SU-DHL-6 (cell line): ENCODE measurements at regions not wholly inside any gene's neighbourhood (a gene's known extent, or its start where the extent isn't known, plus 50 kb on each side); places are given as distances from the start of the nearest gene placed in this dataset.
"Not testable (repeated sequence)": the region's sequence is repeated elsewhere in the genome, so short reads cannot be mapped to it uniquely, and the experiment has no call there.

Experiments
- H2AFZ ChIP-seq: fragments of 200-600 bp; sonication (generic); 2 replicates; pipeline ENCODE4 v1.6.1; 2014; ENCODE audit warnings: low read depth, mild to moderate bottlenecking, moderate library complexity, mixed read lengths, antibody characterized with exemption, low read length; ENCODE audit not compliant: severe bottlenecking
- H3F3A ChIP-seq: fragments of 200-600 bp; shearing (Covaris generic); 2 replicates; pipeline ENCODE4 v1.6.0; 2016; ENCODE audit warnings: antibody characterized with exemption, mild to moderate bottlenecking; ENCODE audit not compliant: insufficient read depth
- H3K27ac ChIP-seq: fragments of 200-600 bp; sonication (generic); 2 replicates; pipeline ENCODE4 v1.5.1; 2016; ENCODE audit warnings: low read depth, mild to moderate bottlenecking, low read length, moderate library complexity, mixed read lengths
- H3K27me3 ChIP-seq: fragments of 200-600 bp; sonication (generic), shearing (Covaris generic); 2 replicates; pipeline ENCODE4 v1.6.0; 2014; ENCODE audit warnings: mild to moderate bottlenecking, low read length
- H3K36me3 ChIP-seq: fragments of 200-600 bp; sonication (generic); 2 replicates; pipeline ENCODE4 v1.6.1; 2014; ENCODE audit warnings: mild to moderate bottlenecking, low read length, mixed read lengths
- H3K4me2 ChIP-seq: fragments of 300-600, 200-600 bp; shearing (Covaris generic), sonication (generic); 2 replicates; pipeline ENCODE4 v1.6.0; 2014; ENCODE audit warnings: low read length, low read depth, mild to moderate bottlenecking; ENCODE audit not compliant: poor library complexity, severe bottlenecking
- H3K4me3 ChIP-seq: fragments of 200-600 bp; sonication (generic); 2 replicates; pipeline ENCODE4 v1.5.1; 2014; ENCODE audit warnings: antibody characterized with exemption, low read length, mild to moderate bottlenecking, mixed read lengths; ENCODE audit not compliant: insufficient read depth, poor library complexity, severe bottlenecking
- H3K79me2 ChIP-seq: fragments of 200-600 bp; sonication (generic); 2 replicates; pipeline ENCODE4 v1.6.1; 2014; ENCODE audit warnings: mild to moderate bottlenecking, low read length, moderate library complexity; ENCODE audit not compliant: insufficient read depth
- H3K9ac ChIP-seq: fragments of 200-600 bp; sonication (generic); 2 replicates; pipeline ENCODE4 v1.7.0; 2014; ENCODE audit warnings: mild to moderate bottlenecking, low read length
- H3K9me2 ChIP-seq: fragments of 200-600 bp; sonication (generic); replicated peaks from 2 replicates; pipeline ENCODE4 v1.6.1; 2014; ENCODE audit warnings: low read length; ENCODE audit not compliant: insufficient read depth
- H3K9me3 ChIP-seq: fragments of 200-600 bp; sonication (generic); 2 replicates; pipeline ENCODE4 v1.6.1; 2014; ENCODE audit warnings: low read length, mixed read lengths; ENCODE audit not compliant: insufficient read depth
- H4K20me1 ChIP-seq: fragments of 200-600 bp; sonication (generic); 2 replicates; pipeline ENCODE4 v1.6.1; 2014; ENCODE audit warnings: low read depth, mild to moderate bottlenecking, antibody characterized with exemption, low read length, moderate library complexity, mixed read lengths
- CTCF ChIP-seq: fragments of 200-600 bp; sonication (generic); IDR thresholded peaks from one replicate; pipeline ENCODE4 v1.5.1; 2017; ENCODE audit warnings: antibody characterized with exemption, mild to moderate bottlenecking, low read length, moderate library complexity; ENCODE audit not compliant: insufficient read depth, poor library complexity, severe bottlenecking
- EZH2phosphoT487 ChIP-seq: fragments of 200-600 bp; sonication (generic), shearing (Covaris generic); conservative IDR thresholded peaks from 2 replicates; pipeline ENCODE4 v1.6.1; 2018; ENCODE audit warnings: mild to moderate bottlenecking, antibody characterized with exemption, low read length, moderate library complexity, mixed read lengths

- H3K9me3 ChIP-seq = no peaks in the 10 kb centered on the region
- H4K20me1 ChIP-seq = no peaks in the 10 kb centered on the region
- no peak overlapping the region for H3K4me2 ChIP-seq
- H3K4me3 ChIP-seq = no peak overlapping the region
- H3K9me2 ChIP-seq = no peaks in the 10 kb centered on the region
- no peaks in the 10 kb centered on the region for H3K27me3 ChIP-seq
- H3K27ac ChIP-seq = no peak overlapping the region
- no peaks in the 10 kb centered on the region for H3K36me3 ChIP-seq
- H2AFZ ChIP-seq = no peak overlapping the region
- H3K9ac ChIP-seq = no peak overlapping the region
- no peak for TF ChIP-seq CTCF
- no peak for TF ChIP-seq EZH2phosphoT487
- H3K79me2 ChIP-seq = no peaks in the 10 kb centered on the region
- no peaks in the 10 kb centered on the region for H3F3A ChIP-seq
These were observed 452.0 kb downstream of the PREX1 start for GRCh38 chr20:48375804-48376203.

- no peaks in the 10 kb centered on the region for H3K9me2 ChIP-seq
- TF ChIP-seq EZH2phosphoT487 = no peak
- TF ChIP-seq CTCF = no peak
- H3K27ac ChIP-seq = no peak overlapping the region
- no peaks in the 10 kb centered on the region for H3K9me3 ChIP-seq
- no peaks in the 10 kb centered on the region for H3K36me3 ChIP-seq
- H3K9ac ChIP-seq = no peak overlapping the region
- H2AFZ ChIP-seq = no peak overlapping the region
- no peaks in the 10 kb centered on the region for H4K20me1 ChIP-seq
- H3K4me2 ChIP-seq = no peak overlapping the region
- no peaks in the 10 kb centered on the region for H3K79me2 ChIP-seq
- no peaks in the 10 kb centered on the region for H3K27me3 ChIP-seq
- no peaks in the 10 kb centered on the region for H3F3A ChIP-seq
- H3K4me3 ChIP-seq = no peak overlapping the region
These were observed 452.7 kb downstream of the PREX1 start for GRCh38 chr20:48374991-48375595.

- H3K9me3 ChIP-seq, H3K27ac ChIP-seq, H3K9ac ChIP-seq, H3F3A ChIP-seq, H3K4me2 ChIP-seq, H3K27me3 ChIP-seq, H4K20me1 ChIP-seq, H3K79me2 ChIP-seq, H2AFZ ChIP-seq, H3K4me3 ChIP-seq, H3K36me3 ChIP-seq, H3K9me2 ChIP-seq: not testable (repeated sequence)
These were observed 453.5 kb downstream of the PREX1 start for GRCh38 chr20:48374031-48374907.

GRCh38 chr20:48373555-48373934 lies 454.3 kb downstream of the PREX1 start:
- Histone ChIP-seq H3K9me3 (no peaks in the 10 kb centered on the region), H3K79me2 (no peaks in the 10 kb centered on the region), H3K27ac (no peak overlapping the region), H3F3A (no peaks in the 10 kb centered on the region), H2AFZ (no peak overlapping the region), H3K4me2 (no peak overlapping the region), H3K9me2 (no peaks in the 10 kb centered on the region), H3K4me3 (no peak overlapping the region), H3K36me3 (no peaks in the 10 kb centered on the region), H3K9ac (no peak overlapping the region), H4K20me1 (no peaks in the 10 kb centered on the region), H3K27me3 (no peaks in the 10 kb centered on the region)
- TF ChIP-seq CTCF = no peak
- no peak for TF ChIP-seq EZH2phosphoT487

- H3K9ac ChIP-seq, H3K27me3 ChIP-seq, H2AFZ ChIP-seq, H3F3A ChIP-seq, H3K27ac ChIP-seq, H3K4me3 ChIP-seq, H3K79me2 ChIP-seq, H3K36me3 ChIP-seq, H3K9me2 ChIP-seq, H3K9me3 ChIP-seq, H3K4me2 ChIP-seq, H4K20me1 ChIP-seq: not testable (repeated sequence)
These were observed 454.8 kb downstream of the PREX1 start for GRCh38 chr20:48372851-48373554.
